Lower leg skin (tissue), 4 donors: ENCODE measurements at regions not wholly inside any gene's neighbourhood (a gene's known extent, or its start where the extent isn't known, plus 50 kb on each side); places are given as distances from the start of the nearest gene placed in this dataset.
A peak's percentile ranks its signal among the peaks of the same experiment; 100 is the strongest.

Experiments
- DNase-seq, 2 donors: peaks; one replicate each; pipeline ENCODE4 v3.0.0-alpha.2; 2019; ENCODE audit warnings: low spot score in 2 of 2
- H3K4me3 ChIP-seq: fragments of 200-600 bp; sonication (generic); 2 replicates; pipeline ENCODE4 v1.5.1; 2017; ENCODE audit warnings: mild to moderate bottlenecking, low read depth; ENCODE audit not compliant: poor library complexity, severe bottlenecking
- POLR2A ChIP-seq, 2 donors: fragments of 450-650 bp; IDR thresholded peaks; one replicate each; pipeline ENCODE4 v1.6.1; 2016 to 2017; ENCODE audit warnings: antibody characterized with exemption in 2 of 2, mild to moderate bottlenecking in 1 of 2, moderate library complexity in 1 of 2
- WGBS, 2 donors: methylation state at CpG; one replicate each; pipeline ENCODE4 v1.1.5; 2018; 5-methylcytosine and 5-hydroxymethylcytosine counted together
- intact Hi-C: fragments of 100-400 bp; cut with DNase I; formaldehyde crosslinking; loops from one replicate; pipeline ENCODE4 v1.15.0; 2023; ENCODE audit warnings: low total_unique reads
- TF ChIP-seq, protein P1 (sequence below), 3 donors: fragments of 450-650 bp; IDR thresholded peaks; one replicate each; pipeline ENCODE4 v1.5.1; 2016; ENCODE audit warnings: antibody characterized with exemption in 3 of 3, mild to moderate bottlenecking in 3 of 3, moderate library complexity in 2 of 3

DNA sequence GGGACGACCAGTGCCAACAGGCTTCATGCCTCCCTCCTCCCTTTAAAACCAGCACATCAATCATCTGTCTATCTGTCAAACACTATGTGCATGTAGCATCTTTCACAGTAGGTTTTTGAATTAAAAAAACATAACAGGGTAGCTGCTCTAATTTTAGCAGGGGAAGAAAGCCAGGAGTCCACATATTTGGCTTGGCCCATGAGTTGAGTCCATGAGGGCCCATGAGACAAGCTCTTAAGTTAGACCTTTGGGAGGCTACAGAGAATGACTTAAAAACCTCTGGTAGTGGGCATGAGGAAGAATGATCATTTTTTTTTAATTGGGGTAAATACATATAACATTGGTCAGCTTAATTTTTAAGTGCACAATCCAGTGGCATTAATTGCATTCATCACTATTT is 194.9 kb downstream of the UTRN start:
- intact Hi-C loops = loop anchor here (5.0 to 10.0 kb wide), 2 partner anchors 185 to 373 kb away; no protein-coding TSS in a partner anchor
- H3K4me3 ChIP-seq = no peak overlapping the region
- no peak for TF ChIP-seq POLR2A (IDR thresholded peaks at IDR 0.05)
- TF ChIP-seq, protein P1, sequence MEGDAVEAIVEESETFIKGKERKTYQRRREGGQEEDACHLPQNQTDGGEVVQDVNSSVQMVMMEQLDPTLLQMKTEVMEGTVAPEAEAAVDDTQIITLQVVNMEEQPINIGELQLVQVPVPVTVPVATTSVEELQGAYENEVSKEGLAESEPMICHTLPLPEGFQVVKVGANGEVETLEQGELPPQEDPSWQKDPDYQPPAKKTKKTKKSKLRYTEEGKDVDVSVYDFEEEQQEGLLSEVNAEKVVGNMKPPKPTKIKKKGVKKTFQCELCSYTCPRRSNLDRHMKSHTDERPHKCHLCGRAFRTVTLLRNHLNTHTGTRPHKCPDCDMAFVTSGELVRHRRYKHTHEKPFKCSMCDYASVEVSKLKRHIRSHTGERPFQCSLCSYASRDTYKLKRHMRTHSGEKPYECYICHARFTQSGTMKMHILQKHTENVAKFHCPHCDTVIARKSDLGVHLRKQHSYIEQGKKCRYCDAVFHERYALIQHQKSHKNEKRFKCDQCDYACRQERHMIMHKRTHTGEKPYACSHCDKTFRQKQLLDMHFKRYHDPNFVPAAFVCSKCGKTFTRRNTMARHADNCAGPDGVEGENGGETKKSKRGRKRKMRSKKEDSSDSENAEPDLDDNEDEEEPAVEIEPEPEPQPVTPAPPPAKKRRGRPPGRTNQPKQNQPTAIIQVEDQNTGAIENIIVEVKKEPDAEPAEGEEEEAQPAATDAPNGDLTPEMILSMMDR (IDR thresholded peaks at IDR 0.05) = no peak
- DNase-seq = no peak
- WGBS, 2 donors = 93 to 95% methylated on average over 1 of the region's 1 CpG

DNA sequence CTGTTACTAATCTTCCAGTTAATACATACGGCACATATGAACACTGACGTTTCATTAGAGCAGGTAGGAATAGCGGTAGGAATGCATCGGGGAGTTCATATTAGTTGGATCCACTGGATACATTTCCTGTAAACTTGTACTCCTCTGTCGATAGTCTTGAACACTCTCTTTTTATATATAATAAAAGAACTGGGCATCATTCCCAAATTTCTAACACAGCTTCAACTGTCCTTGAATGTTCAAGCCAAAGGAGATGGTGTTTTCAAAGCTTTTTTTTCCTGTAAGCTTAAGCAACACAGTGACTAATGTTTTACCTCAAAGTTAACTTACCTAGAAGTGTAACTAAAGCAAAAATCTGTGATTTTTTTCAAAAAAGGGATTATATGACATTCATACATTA is 195.3 kb downstream of the UTRN start:
- TF ChIP-seq, protein P1 (IDR thresholded peaks at IDR 0.05) = no peak
- TF ChIP-seq POLR2A (IDR thresholded peaks at IDR 0.05) = no peak
- 70 to 75% methylated on average over 5 of the region's 5 CpGs for WGBS, 2 donors
- no peak for DNase-seq
- intact Hi-C loops = loop anchor here (5.0 to 10.0 kb wide), 2 partner anchors 186 to 373 kb away; no protein-coding TSS in a partner anchor
- H3K4me3 ChIP-seq = no peak overlapping the region

- 73 to 76% methylated on average over 6 of the region's 6 CpGs for WGBS, 2 donors
- H3K4me3 ChIP-seq = no peak overlapping the region
- intact Hi-C loops = loop anchor here (5.0 to 10.0 kb wide), 2 partner anchors 187 to 374 kb away; no protein-coding TSS in a partner anchor
- DNase-seq = no peak
- TF ChIP-seq, protein P1 (IDR thresholded peaks at IDR 0.05) = no peak
- TF ChIP-seq POLR2A (IDR thresholded peaks at IDR 0.05) = no peak
Observed at GRCh38 chr6:144481527-144481926, 196.4 kb downstream of the UTRN start.

GRCh38 chr6:144482142-144482541 is 197.0 kb downstream of the UTRN start:
- DNase-seq = peak; percentile 77 to 93
- TF ChIP-seq POLR2A (IDR thresholded peaks at IDR 0.05) = no peak
- TF ChIP-seq, protein P1 (IDR thresholded peaks at IDR 0.05) = no peak
- H3K4me3 ChIP-seq = no peak overlapping the region
- WGBS, 2 donors = 0 to 4% methylated on average over 4 of the region's 4 CpGs
- intact Hi-C loops = loop anchor here (5.0 to 10.0 kb wide), 2 partner anchors 187 to 375 kb away; no protein-coding TSS in a partner anchor

GRCh38 chr6:144485531-144485930 is 200.4 kb downstream of the UTRN start:
- 94 to 95% methylated on average over 4 of the region's 4 CpGs for WGBS, 2 donors
- TF ChIP-seq POLR2A (IDR thresholded peaks at IDR 0.05) = no peak
- TF ChIP-seq, protein P1 (IDR thresholded peaks at IDR 0.05) = no peak
- intact Hi-C loops = loop anchor here (10.0 kb wide), 1 partner anchor 191 kb away; no protein-coding TSS in a partner anchor
- no peak overlapping the region for H3K4me3 ChIP-seq
- DNase-seq = no peak

GRCh38 chr6:144488590-144488989 is 203.5 kb downstream of the UTRN start:
- TF ChIP-seq POLR2A (IDR thresholded peaks at IDR 0.05) = no peak
- TF ChIP-seq, protein P1 (IDR thresholded peaks at IDR 0.05) = no peak
- 87 to 88% methylated on average over 3 of the region's 3 CpGs for WGBS, 2 donors
- no peak overlapping the region for H3K4me3 ChIP-seq
- DNase-seq = no peak
- intact Hi-C loops = loop anchor here (10.0 kb wide), 1 partner anchor 194 kb away; no protein-coding TSS in a partner anchor
